ENCODE measurements at regions not wholly inside any gene's neighbourhood (a gene's known extent, or its start where the extent isn't known, plus 50 kb on each side); places are given as distances from the start of the nearest gene placed in this dataset.

- no peak for TF ChIP-seq ZNF407 (CRISPR knock-in tag; IDR thresholded peaks at IDR 0.05; ENCODE audit: not compliant biosample characterization)
- TF ChIP-seq MEF2D (CRISPR knock-in tag; IDR thresholded peaks at IDR 0.05): no peak
- TF ChIP-seq REXO4 (CRISPR knock-in tag; IDR thresholded peaks at IDR 0.05; ENCODE audit: borderline replicate concordance): no peak
- TF ChIP-seq STAT6 (CRISPR knock-in tag; IDR thresholded peaks at IDR 0.05; ENCODE audit: borderline replicate concordance): no peak
- no peak for TF ChIP-seq CENPT (CRISPR knock-in tag; IDR thresholded peaks at IDR 0.05; ENCODE audit: low read depth)
- no peak for TF ChIP-seq HNF1A (IDR thresholded peaks at IDR 0.05; ENCODE audit: low read depth)
- TF ChIP-seq HNF1A (CRISPR knock-in tag; IDR thresholded peaks at IDR 0.05; ENCODE audit: borderline replicate concordance): no peak
- TF ChIP-seq ZNF780A (CRISPR knock-in tag; IDR thresholded peaks at IDR 0.05): no peak
- TF ChIP-seq PHF20 (CRISPR knock-in tag; IDR thresholded peaks at IDR 0.05): no peak
- no peak for TF ChIP-seq THYN1 (CRISPR knock-in tag; IDR thresholded peaks at IDR 0.05; ENCODE audit: borderline replicate concordance, low read depth)
- no peak for TF ChIP-seq ZNF276 (CRISPR knock-in tag; IDR thresholded peaks at IDR 0.05; ENCODE audit: low read depth)
- TF ChIP-seq KDM4B (CRISPR knock-in tag; IDR thresholded peaks at IDR 0.05): no peak
- no peak for TF ChIP-seq JUNB (CRISPR knock-in tag; IDR thresholded peaks at IDR 0.05; ENCODE audit: borderline replicate concordance)
Measured at GRCh38 chr17:79498854-79499253, 112.0 kb downstream of the RBFOX3 start (continued).

All from HepG2 (cell line).